H9 (cell line): ENCODE measurements at regions not wholly inside any gene's neighbourhood (a gene's known extent, or its start where the extent isn't known, plus 50 kb on each side); places are given as distances from the start of the nearest gene placed in this dataset.

Experiments used
- DNase-seq: peaks from one replicate; pipeline ENCODE4 v3.0.0-alpha.2; 2017
- H2AFZ ChIP-seq: one replicate; pipeline ENCODE4 v1.6.1; 2013; ENCODE audit warnings: mild to moderate bottlenecking, low read length, control low read depth, moderate library complexity
- H2AK5ac ChIP-seq: 2 replicates; pipeline ENCODE4 v1.6.1; 2013; ENCODE audit warnings: low read length, control low read depth, mixed read lengths; ENCODE audit not compliant: insufficient read length
- H2BK120ac ChIP-seq: one replicate; pipeline ENCODE4 v1.6.1; 2013; ENCODE audit warnings: low read depth, mild to moderate bottlenecking, low read length, control low read depth, inconsistent platforms; ENCODE audit not compliant: poor library complexity, severe bottlenecking
- H2BK12ac ChIP-seq: 2 replicates; pipeline ENCODE4 v1.6.1; 2013; ENCODE audit warnings: low read length, control low read depth, mixed read lengths, low read depth; ENCODE audit not compliant: insufficient read length
- H2BK15ac ChIP-seq: 2 replicates; pipeline ENCODE4 v1.6.1; 2013; ENCODE audit warnings: low read depth, low read length, control low read depth
- H2BK20ac ChIP-seq: one replicate; pipeline ENCODE4 v1.6.1; 2013; ENCODE audit warnings: low read depth, mild to moderate bottlenecking, low read length, control low read depth, inconsistent platforms; ENCODE audit not compliant: poor library complexity, severe bottlenecking
- H2BK5ac ChIP-seq: 2 replicates; pipeline ENCODE4 v1.6.1; 2013; ENCODE audit warnings: low read length, control low read depth, mixed read lengths; ENCODE audit not compliant: insufficient read length
- H3K14ac ChIP-seq: 2 replicates; pipeline ENCODE4 v1.6.1; 2013; ENCODE audit warnings: low read length, control low read depth; ENCODE audit not compliant: insufficient read depth
- H3K18ac ChIP-seq: 2 replicates; pipeline ENCODE4 v1.6.1; 2013; ENCODE audit warnings: low read depth, mild to moderate bottlenecking, mixed read lengths, low read length, control low read depth; ENCODE audit not compliant: insufficient read length
- H3K23ac ChIP-seq: 2 replicates; pipeline ENCODE4 v1.6.1; 2013; ENCODE audit warnings: low read length, control low read depth, mixed read lengths, low read depth; ENCODE audit not compliant: insufficient read length
- H3K23me2 ChIP-seq: 2 replicates; pipeline ENCODE4 v1.6.1; 2013; ENCODE audit warnings: low read depth, mild to moderate bottlenecking, mixed read lengths, low read length, control low read depth; ENCODE audit not compliant: insufficient read length, poor library complexity, severe bottlenecking
- H3K27ac ChIP-seq: 2 replicates; pipeline ENCODE4 v1.5.1; 2013; ENCODE audit warnings: low read length, control low read depth, mixed read lengths, low read depth; ENCODE audit not compliant: insufficient read length
- H3K27me3 ChIP-seq: 2 replicates; pipeline ENCODE4 v1.6.1; 2013; ENCODE audit warnings: low read length, control low read depth, inconsistent platforms; ENCODE audit not compliant: insufficient read depth
- H3K4ac ChIP-seq: 2 replicates; pipeline ENCODE4 v1.6.1; 2013; ENCODE audit warnings: low read depth, mild to moderate bottlenecking, control low read depth, inconsistent platforms, low read length, moderate library complexity
- H3K4me1 ChIP-seq: 2 replicates; pipeline ENCODE4 v1.6.1; 2013; ENCODE audit warnings: low read length, control low read depth, inconsistent platforms; ENCODE audit not compliant: insufficient read depth
- H3K4me2 ChIP-seq: 2 replicates; pipeline ENCODE4 v1.6.1; 2013; ENCODE audit warnings: low read length, control low read depth, mixed read lengths; ENCODE audit not compliant: insufficient read length, insufficient read depth
- H3K56ac ChIP-seq: 2 replicates; pipeline ENCODE4 v1.6.1; 2013; ENCODE audit warnings: low read depth, mild to moderate bottlenecking, mixed read lengths, low read length, control low read depth; ENCODE audit not compliant: insufficient read length
- H3K79me1 ChIP-seq: 2 replicates; pipeline ENCODE4 v1.6.1; 2013; ENCODE audit warnings: low read depth, mild to moderate bottlenecking, moderate library complexity, low read length, control low read depth, inconsistent platforms; ENCODE audit not compliant: insufficient read depth, poor library complexity, severe bottlenecking
- H3K79me2 ChIP-seq: 2 replicates; pipeline ENCODE4 v1.6.1; 2013; ENCODE audit warnings: low read length, control low read depth, inconsistent platforms; ENCODE audit not compliant: insufficient read depth
- H3K9ac ChIP-seq: 2 replicates; pipeline ENCODE4 v1.6.1; 2013; ENCODE audit warnings: low read length, control low read depth, mixed read lengths; ENCODE audit not compliant: insufficient read length; ENCODE audit errors: extremely low read depth
- H3K9me3 ChIP-seq: one replicate; pipeline ENCODE4 v1.6.1; 2013; ENCODE audit warnings: low read depth, low read length, inconsistent platforms; ENCODE audit not compliant: control insufficient read depth
- H3T11ph ChIP-seq: one replicate; pipeline ENCODE4 v1.6.1; 2013; ENCODE audit warnings: mild to moderate bottlenecking, low read length, control low read depth, inconsistent platforms
- H4K20me1 ChIP-seq: one replicate; pipeline ENCODE4 v1.6.1; 2013; ENCODE audit not compliant: control insufficient read depth, insufficient read length, insufficient read depth
- H4K5ac ChIP-seq: 2 replicates; pipeline ENCODE4 v1.6.1; 2013; ENCODE audit warnings: low read depth, mild to moderate bottlenecking, mixed read lengths, low read length, control low read depth; ENCODE audit not compliant: insufficient read length
- H4K8ac ChIP-seq: replicated peaks from 2 replicates; pipeline ENCODE4 v1.6.1; 2013; ENCODE audit warnings: low read length, control low read depth, mixed read lengths, low read depth; ENCODE audit not compliant: insufficient read length
- H4K91ac ChIP-seq: 2 replicates; pipeline ENCODE4 v1.6.1; 2013; ENCODE audit warnings: low read depth, mild to moderate bottlenecking, moderate library complexity, mixed read lengths, low read length, control low read depth; ENCODE audit not compliant: insufficient read length
- H3K27ac Mint-ChIP-seq, 3 experiments: 2 replicates in 2 of 3; 3 replicates in 1 of 3; pipeline ENCODE4 v1.8.0; 2020 to 2021; ENCODE audit warnings: mixed read lengths in 3 of 3, mild to moderate bottlenecking in 1 of 3, moderate library complexity in 1 of 3
- H3K27me3 Mint-ChIP-seq: 2 replicates; pipeline ENCODE4 v1.8.0; 2021; ENCODE audit warnings: low read depth, mild to moderate bottlenecking, moderate library complexity, mixed read lengths
- H3K36me3 Mint-ChIP-seq, 3 experiments: 2 replicates in 2 of 3; 3 replicates in 1 of 3; pipeline ENCODE4 v1.8.0; 2020 to 2021; ENCODE audit warnings: low read depth in 3 of 3, mixed read lengths in 3 of 3; ENCODE audit not compliant: insufficient read depth in 1 of 3
- H3K4me1 Mint-ChIP-seq, 2 experiments: 2 replicates each; pipeline ENCODE4 v1.8.0; 2020; ENCODE audit warnings: mixed read lengths in 2 of 2
- H3K4me3 Mint-ChIP-seq, 2 experiments: 2 replicates in 1 of 2; 3 replicates in 1 of 2; pipeline ENCODE4 v1.8.0; 2020 to 2021; ENCODE audit warnings: mild to moderate bottlenecking in 2 of 2, mixed read lengths in 2 of 2, moderate library complexity in 1 of 2
- H3K9me3 Mint-ChIP-seq, 2 experiments: 2 replicates in 1 of 2; 3 replicates in 1 of 2; pipeline ENCODE4 v1.8.0; 2020; ENCODE audit warnings: mild to moderate bottlenecking in 2 of 2, mixed read lengths in 2 of 2, moderate library complexity in 1 of 2
- WGBS: extraction: QIAGEN DNeasy Blood & Tissue Kit; methylation state at CpG from one replicate; pipeline ENCODE4 v1.1.7; 2013; ENCODE audit warnings: missing lambda C conversion rate, low lambda C conversion rate, mixed read lengths; ENCODE audit not compliant: insufficient read length; ENCODE audit errors: extremely low coverage; 5-methylcytosine and 5-hydroxymethylcytosine counted together
- TF ChIP-seq, protein P1 (sequence below): fragments of 200-600 bp; sonication (generic); conservative IDR thresholded peaks from 3 replicates; pipeline ENCODE4 v1.8.0; 2021; ENCODE audit warnings: antibody characterized with exemption, mild to moderate bottlenecking

- Mint-ChIP-seq H3K27ac (no peak overlapping the region; a peak in 1 of 7 replicates), H3K4me1 (peaks cover 17 to 23% of the 10 kb centered on the region in 2 experiments), H3K4me3 (no peak overlapping the region), H3K27me3 (no peaks in the 10 kb centered on the region), H3K9me3 (no peaks in the 10 kb centered on the region), H3K36me3 (no peaks in the 10 kb centered on the region)
- Histone ChIP-seq H3K23ac (no peak overlapping the region), H3K27me3 (no peaks in the 10 kb centered on the region), H2BK5ac (no peak overlapping the region), H2BK20ac (no peak overlapping the region), H3K79me2 (no peaks in the 10 kb centered on the region), H2AK5ac (no peak overlapping the region), H2BK120ac (no peak overlapping the region), H4K5ac (no peak overlapping the region), H3K27ac (no peak overlapping the region), H4K8ac (no peak overlapping the region), H3K9me3 (no peaks in the 10 kb centered on the region), H4K20me1 (no peaks in the 10 kb centered on the region), H3K14ac (no peak overlapping the region), H2AFZ (no peak overlapping the region), H3K18ac (no peak overlapping the region), H3K4me2 (no peak overlapping the region), H3K23me2 (no peaks in the 10 kb centered on the region), H3K79me1 (no peaks in the 10 kb centered on the region), H3K56ac (no peak overlapping the region), H2BK15ac (no peak overlapping the region), H3K9ac (no peak overlapping the region), H3K4ac (no peak overlapping the region), H3T11ph (no peak overlapping the region), H3K4me1 (peaks cover 3% of the 10 kb centered on the region; the same call in 1 of the 2 replicates), H2BK12ac (no peak overlapping the region), H4K91ac (no peak overlapping the region)
- TF ChIP-seq, protein P1, sequence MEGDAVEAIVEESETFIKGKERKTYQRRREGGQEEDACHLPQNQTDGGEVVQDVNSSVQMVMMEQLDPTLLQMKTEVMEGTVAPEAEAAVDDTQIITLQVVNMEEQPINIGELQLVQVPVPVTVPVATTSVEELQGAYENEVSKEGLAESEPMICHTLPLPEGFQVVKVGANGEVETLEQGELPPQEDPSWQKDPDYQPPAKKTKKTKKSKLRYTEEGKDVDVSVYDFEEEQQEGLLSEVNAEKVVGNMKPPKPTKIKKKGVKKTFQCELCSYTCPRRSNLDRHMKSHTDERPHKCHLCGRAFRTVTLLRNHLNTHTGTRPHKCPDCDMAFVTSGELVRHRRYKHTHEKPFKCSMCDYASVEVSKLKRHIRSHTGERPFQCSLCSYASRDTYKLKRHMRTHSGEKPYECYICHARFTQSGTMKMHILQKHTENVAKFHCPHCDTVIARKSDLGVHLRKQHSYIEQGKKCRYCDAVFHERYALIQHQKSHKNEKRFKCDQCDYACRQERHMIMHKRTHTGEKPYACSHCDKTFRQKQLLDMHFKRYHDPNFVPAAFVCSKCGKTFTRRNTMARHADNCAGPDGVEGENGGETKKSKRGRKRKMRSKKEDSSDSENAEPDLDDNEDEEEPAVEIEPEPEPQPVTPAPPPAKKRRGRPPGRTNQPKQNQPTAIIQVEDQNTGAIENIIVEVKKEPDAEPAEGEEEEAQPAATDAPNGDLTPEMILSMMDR: no peak
- no CpG with 5 or more reads among the region's 1 CpG for WGBS
- DNase-seq: no peak
Measured at GRCh38 chr5:142421621-142422397, 97.0 kb upstream of the SPRY4 start.
